Panc1 (cell line): ENCODE measurements at regions not wholly inside any gene's neighbourhood (a gene's known extent, or its start where the extent isn't known, plus 50 kb on each side); places are given as distances from the start of the nearest gene placed in this dataset.

ENCODE experiments used
- ATAC-seq: fragments of 200-7000 bp; cut with Tn5 transposase; 2 replicates; pipeline ENCODE4 v1.9.1; 2020; ENCODE audit warnings: mild to moderate bottlenecking, moderate library complexity
- BruUV-seq: library from RNA; stranded (reverse); fragments of 400-500 nt; replicated peaks from 2 replicates; lab custom pipeline; 2021; lab: Mats Ljungman, UMichigan
- CTCF ChIA-PET: fragments of 300-600 bp; sonication (Branson Sonifier 250); formaldehyde crosslinking; loops from one replicate; lab custom pipeline; 2022; ENCODE audit warnings: antibody characterized with exemption; lab: Charles Lee
- POLR2A ChIA-PET: fragments of 300-600 bp; sonication (Branson Sonifier 250); formaldehyde crosslinking; loops from one replicate; lab custom pipeline; 2022; ENCODE audit warnings: antibody characterized with exemption; lab: Charles Lee
- DNase-seq: peaks from one replicate; pipeline ENCODE4 v3.0.0-alpha.2; 2010; ENCODE audit warnings: low read depth, low spot score
- H3K27ac ChIP-seq: 2 replicates; pipeline ENCODE4 v1.5.1; 2011; ENCODE audit warnings: mild to moderate bottlenecking, low read length, inconsistent platforms
- H3K27me3 ChIP-seq: fragments of 200-500 bp; sonication (Bioruptor generic); 2 replicates; pipeline ENCODE4 v1.6.0; 2014; ENCODE audit warnings: low read length, inconsistent platforms; ENCODE audit not compliant: control insufficient read depth, insufficient read depth
- H3K36me3 ChIP-seq: fragments of 200-500 bp; sonication (Bioruptor generic); 2 replicates; pipeline ENCODE4 v1.5.1; 2014; ENCODE audit warnings: inconsistent platforms, mild to moderate bottlenecking, low read length, moderate library complexity; ENCODE audit not compliant: control insufficient read depth, insufficient read depth
- H3K4me1 ChIP-seq: 2 replicates; pipeline ENCODE4 v1.5.1; 2011; ENCODE audit warnings: inconsistent platforms, mild to moderate bottlenecking, low read length, moderate library complexity; ENCODE audit not compliant: control insufficient read depth, insufficient read depth
- H3K4me3 ChIP-seq, 2 experiments: 2 replicates each; pipeline ENCODE4 v1.5.1; 2011 to 2012; ENCODE audit warnings: low read depth in 2 of 2, low read length in 2 of 2, mild to moderate bottlenecking in 2 of 2, inconsistent platforms in 1 of 2, moderate library complexity in 1 of 2
- H3K9me3 ChIP-seq: fragments of 200-500 bp; sonication (Bioruptor generic); 2 replicates; pipeline ENCODE4 v1.5.1; 2014; ENCODE audit warnings: low read depth, mild to moderate bottlenecking, inconsistent platforms, low read length, moderate library complexity; ENCODE audit not compliant: control insufficient read depth, insufficient read depth
- CTCF ChIP-seq: fragments of 450-650 bp; IDR thresholded peaks from 2 replicates; pipeline ENCODE4 v1.5.1; 2017; ENCODE audit warnings: mild to moderate bottlenecking
- POLR2AphosphoS5 ChIP-seq: IDR thresholded peaks from 2 replicates; pipeline ENCODE4 v1.6.1; 2012; ENCODE audit warnings: mild to moderate bottlenecking, low read depth, low read length, moderate library complexity
- REST ChIP-seq, 2 experiments: IDR thresholded peaks; 2 replicates each; pipeline ENCODE4 v1.6.1; 2011 to 2012; ENCODE audit warnings: low read depth in 2 of 2, control low read depth in 1 of 2, low read length in 1 of 2, mild to moderate bottlenecking in 1 of 2, moderate library complexity in 1 of 2; ENCODE audit not compliant: insufficient read depth in 1 of 2
- SIN3A ChIP-seq: IDR thresholded peaks from 2 replicates; pipeline ENCODE4 v1.6.1; 2012; ENCODE audit warnings: low read depth, mild to moderate bottlenecking, low read length, moderate library complexity, borderline replicate concordance; ENCODE audit not compliant: insufficient read depth
- TCF7L2 ChIP-seq: IDR thresholded peaks from 2 replicates; pipeline ENCODE4 v1.6.1; 2011; ENCODE audit warnings: mild to moderate bottlenecking, low read depth, low read length, inconsistent platforms
- in situ Hi-C: cut with HindIII; loops from 2 replicates; pipeline ENCODE4 v1.10.0; 2016; ENCODE audit warnings: low sequenced_read_pairs, low pct_unique_long_range_greater_than_20kb
- intact Hi-C: fragments of 100-400 bp; cut with micrococcal nuclease; formaldehyde crosslinking; loops from one replicate; pipeline ENCODE4 v1.10.0; 2022; ENCODE audit not compliant: unreplicated experiment

- ChIA-PET POLR2A (no interaction called here), CTCF (no interaction called here)
- DNase-seq (no peak), ATAC-seq (no peak)
- no peaks in the 10 kb centered on the region for H3K36me3 ChIP-seq
- TF ChIP-seq POLR2AphosphoS5 (no peak), REST (IDR thresholded peaks at IDR 0.05; ENCODE audit: insufficient read depth in 1 of 2, low read depth in 2 of 2, low read length in 1 of 2) (no peak), SIN3A (no peak)
- BruUV-seq, result no TSS peak
- H3K27ac ChIP-seq, result no peak overlapping the region
- no peaks in the 10 kb centered on the region for H3K4me1 ChIP-seq
- H3K27me3 ChIP-seq, result peaks cover 2% of the 10 kb centered on the region; the same call in 1 of the 2 replicates
- no peaks in the 10 kb centered on the region for H3K9me3 ChIP-seq
- intact Hi-C loops (no loop called here), in situ Hi-C loops (no loop called here)
- no peak overlapping the region for H3K4me3 ChIP-seq
These were observed 166.4 kb upstream of the GBE1 start for GRCh38 chr3:81927811-81928210.

- in situ Hi-C loops, result no loop called here
- POLR2A ChIA-PET, result no interaction called here
- no peak overlapping the region for H3K27ac ChIP-seq
- no peak for ATAC-seq
- H3K4me3 ChIP-seq, result no peak overlapping the region
- peaks cover 2% of the 10 kb centered on the region; the same call in 1 of the 2 replicates for H3K27me3 ChIP-seq
- H3K9me3 ChIP-seq, result no peaks in the 10 kb centered on the region
- CTCF ChIA-PET, result no interaction called here
- H3K36me3 ChIP-seq, result no peaks in the 10 kb centered on the region
- no TSS peak for BruUV-seq
- DNase-seq, result no peak
- TF ChIP-seq CTCF (no peak), SIN3A (no peak), POLR2AphosphoS5 (no peak), REST (IDR thresholded peaks at IDR 0.05; ENCODE audit: insufficient read depth in 1 of 2, low read depth in 2 of 2, low read length in 1 of 2) (no peak), TCF7L2 (no peak)
- no peaks in the 10 kb centered on the region for H3K4me1 ChIP-seq
- intact Hi-C loops, result no loop called here
These were observed 163.9 kb upstream of the GBE1 start for GRCh38 chr3:81925385-81925784.
